GM12878 (cell line): ENCODE measurements at regions not wholly inside any gene's neighbourhood (a gene's known extent, or its start where the extent isn't known, plus 50 kb on each side); places are given as distances from the start of the nearest gene placed in this dataset.

Experiments
- EP300 ChIP-seq, 2 experiments: fragments of 150-350 bp in 1 of 2; IDR thresholded peaks; 2 replicates each; pipeline ENCODE4 v1.6.1; 2011 to 2012; ENCODE audit warnings: low read depth in 2 of 2, low read length in 2 of 2, borderline replicate concordance in 1 of 2, improper control_type of control experiment in 1 of 2, inconsistent platforms in 1 of 2; ENCODE audit not compliant: control insufficient read depth in 1 of 2
- POLR2A ChIP-seq: IDR thresholded peaks from 2 replicates; pipeline ENCODE4 v1.6.1; 2011; ENCODE audit warnings: low read depth, mild to moderate bottlenecking, low read length
- ZNF274 ChIP-seq: IDR thresholded peaks from one replicate; pipeline ENCODE4 v1.8.0; 2011; ENCODE audit not compliant: insufficient read length, insufficient read depth
- TF ChIP-seq, protein P1 (sequence below), 3 experiments: IDR thresholded peaks in 2 of 3; conservative IDR thresholded peaks in 1 of 3; 2 replicates each; pipeline ENCODE4 v1.5.1; 2011; ENCODE audit warnings: low read depth in 3 of 3, low read length in 3 of 3, mild to moderate bottlenecking in 3 of 3, control low read depth in 2 of 3, moderate library complexity in 2 of 3, inconsistent platforms in 1 of 3, mixed read lengths in 1 of 3; ENCODE audit not compliant: control insufficient read depth in 2 of 3, insufficient read depth in 1 of 3; ENCODE audit errors: extremely low read depth in 1 of 3

DNA sequence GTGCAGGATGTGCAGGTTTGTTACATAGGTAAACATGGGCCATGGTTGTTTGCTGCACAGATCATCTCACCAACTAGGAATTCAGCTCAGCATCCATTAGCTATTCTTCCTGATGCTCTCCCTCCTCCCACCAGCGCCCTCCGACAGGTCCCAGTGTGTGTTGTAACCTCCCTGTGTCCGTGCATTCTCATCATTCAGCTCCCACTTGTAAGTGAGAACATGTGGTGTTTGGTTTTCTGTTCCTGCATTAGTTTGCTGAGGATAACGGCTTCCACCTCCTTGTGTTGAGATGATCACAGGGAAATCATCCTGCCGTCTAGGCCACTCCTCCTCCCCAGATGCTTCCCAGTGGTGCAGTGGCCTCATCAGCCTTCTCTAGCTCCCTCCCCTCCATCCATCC, 261.6 kb upstream of the GALNT17 start:
- TF ChIP-seq EP300 (IDR thresholded peaks at IDR 0.05; ENCODE audit: borderline replicate concordance in 1 of 2, control insufficient read depth in 1 of 2, low read depth in 2 of 2, low read length in 2 of 2) = no peak
- TF ChIP-seq, protein P1, sequence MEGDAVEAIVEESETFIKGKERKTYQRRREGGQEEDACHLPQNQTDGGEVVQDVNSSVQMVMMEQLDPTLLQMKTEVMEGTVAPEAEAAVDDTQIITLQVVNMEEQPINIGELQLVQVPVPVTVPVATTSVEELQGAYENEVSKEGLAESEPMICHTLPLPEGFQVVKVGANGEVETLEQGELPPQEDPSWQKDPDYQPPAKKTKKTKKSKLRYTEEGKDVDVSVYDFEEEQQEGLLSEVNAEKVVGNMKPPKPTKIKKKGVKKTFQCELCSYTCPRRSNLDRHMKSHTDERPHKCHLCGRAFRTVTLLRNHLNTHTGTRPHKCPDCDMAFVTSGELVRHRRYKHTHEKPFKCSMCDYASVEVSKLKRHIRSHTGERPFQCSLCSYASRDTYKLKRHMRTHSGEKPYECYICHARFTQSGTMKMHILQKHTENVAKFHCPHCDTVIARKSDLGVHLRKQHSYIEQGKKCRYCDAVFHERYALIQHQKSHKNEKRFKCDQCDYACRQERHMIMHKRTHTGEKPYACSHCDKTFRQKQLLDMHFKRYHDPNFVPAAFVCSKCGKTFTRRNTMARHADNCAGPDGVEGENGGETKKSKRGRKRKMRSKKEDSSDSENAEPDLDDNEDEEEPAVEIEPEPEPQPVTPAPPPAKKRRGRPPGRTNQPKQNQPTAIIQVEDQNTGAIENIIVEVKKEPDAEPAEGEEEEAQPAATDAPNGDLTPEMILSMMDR (IDR thresholded peaks at IDR 0.05 in 2 of 3, conservative IDR thresholded peaks at IDR 0.05 in 1 of 3; ENCODE audit: control insufficient read depth in 2 of 3, extremely low read depth in 1 of 3, insufficient read depth in 1 of 3, low read depth in 3 of 3, low read length in 3 of 3) = no peak
- TF ChIP-seq ZNF274 = no peak
- TF ChIP-seq POLR2A = no peak
